RPMI7951 (cell line): ENCODE measurements at regions not wholly inside any gene's neighbourhood (a gene's known extent, or its start where the extent isn't known, plus 50 kb on each side); places are given as distances from the start of the nearest gene placed in this dataset.

Experiments used
- DNase-seq: peaks from one replicate; pipeline ENCODE4 v3.0.0-alpha.2; 2012; ENCODE audit warnings: low read depth

GRCh38 chr6:133583907-133584427 is 304.9 kb upstream of the TCF21 start:
- DNase-seq = no peak

DNA sequence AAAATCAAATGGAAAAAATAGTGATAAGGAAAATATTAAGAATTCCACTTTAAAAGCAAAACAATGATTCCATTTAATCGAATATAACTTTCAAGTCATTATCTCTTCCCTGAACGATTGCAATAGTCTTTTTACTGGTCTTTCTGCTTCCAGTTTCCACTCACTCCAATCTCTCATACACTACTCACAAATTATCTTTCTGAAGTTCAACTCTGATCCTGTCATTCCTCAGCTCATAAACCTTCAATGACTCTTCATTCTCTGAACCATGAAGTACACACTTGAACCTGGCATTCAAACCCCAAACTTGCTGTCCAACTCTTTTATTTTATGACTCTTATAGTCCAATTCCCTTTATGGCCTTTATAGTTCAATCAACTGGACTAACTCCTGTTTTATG is 304.1 kb upstream of the TCF21 start:
- DNase-seq = no peak

DNA sequence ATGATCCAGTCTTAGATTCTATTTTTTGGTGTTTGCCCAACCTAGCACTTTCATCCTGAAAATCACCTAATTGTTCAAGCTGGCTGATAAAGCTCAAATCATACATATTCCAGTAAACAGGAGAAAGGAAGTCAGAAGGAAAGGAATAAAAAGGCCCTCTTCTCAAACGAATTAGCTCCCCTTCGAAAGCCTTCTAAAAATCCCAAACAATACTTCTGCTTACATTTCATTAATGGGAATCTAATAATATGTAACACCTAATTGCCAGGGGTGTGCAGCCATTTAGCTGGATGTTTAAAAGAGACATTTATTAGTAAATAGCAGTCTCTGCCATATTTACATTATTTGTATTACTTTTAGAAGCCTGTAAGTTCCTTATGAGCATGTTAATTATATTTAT is 302.9 kb upstream of the TCF21 start:
- no peak for DNase-seq

DNA sequence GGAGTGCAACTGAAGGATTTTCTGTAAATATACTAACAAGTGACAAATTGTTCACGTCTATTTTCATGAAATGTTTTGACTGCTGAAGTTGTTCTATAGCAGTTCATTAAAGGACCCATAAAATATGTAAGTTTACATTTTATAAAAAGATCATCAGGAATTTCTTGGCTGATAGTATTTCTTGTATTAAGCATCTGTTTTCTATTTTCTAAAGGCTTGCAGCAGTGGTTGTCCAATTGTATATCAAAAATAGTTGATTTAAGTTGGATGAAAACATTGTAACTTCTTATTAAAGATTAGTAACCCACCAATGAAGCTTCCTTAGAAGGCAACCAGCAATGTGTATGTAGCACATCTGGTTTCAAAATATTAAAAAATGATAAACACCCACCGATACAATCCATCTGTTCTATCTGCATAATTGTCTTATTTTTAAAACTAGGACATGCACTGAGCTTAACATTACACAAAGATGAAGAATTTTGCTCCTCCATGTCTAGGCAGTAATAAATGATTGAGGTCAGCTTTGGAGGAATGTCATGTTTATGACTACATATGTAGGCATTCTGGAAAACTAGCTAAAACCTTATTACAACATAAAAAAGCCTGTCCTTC is 301.3 kb upstream of the TCF21 start:
- DNase-seq = no peak

DNA sequence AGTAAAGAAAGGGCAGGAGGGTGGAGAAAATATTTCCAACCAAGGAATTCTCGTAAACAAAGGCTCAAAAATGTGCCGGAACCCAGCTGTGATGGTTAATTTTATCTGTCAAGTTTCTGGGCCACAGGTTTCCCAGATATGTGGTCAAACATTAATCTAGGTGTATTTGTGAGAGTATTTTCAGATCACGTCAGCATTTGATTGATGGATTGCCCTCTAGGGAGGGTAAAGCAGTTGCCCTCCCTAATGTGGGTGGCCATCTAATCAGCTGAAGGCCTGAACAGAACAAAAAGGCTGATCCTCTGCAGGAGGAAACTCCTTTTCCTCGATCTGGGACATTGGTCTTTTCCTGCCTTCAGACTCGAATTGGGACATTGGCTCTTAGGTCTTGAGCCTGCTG is 298.7 kb upstream of the TCF21 start:
- no peak for DNase-seq

- DNase-seq = no peak
These were observed 298.1 kb upstream of the TCF21 start for GRCh38 chr6:133590814-133591213.

GRCh38 chr6:133591275-133591674 is 297.6 kb upstream of the TCF21 start:
- DNase-seq = no peak

DNA sequence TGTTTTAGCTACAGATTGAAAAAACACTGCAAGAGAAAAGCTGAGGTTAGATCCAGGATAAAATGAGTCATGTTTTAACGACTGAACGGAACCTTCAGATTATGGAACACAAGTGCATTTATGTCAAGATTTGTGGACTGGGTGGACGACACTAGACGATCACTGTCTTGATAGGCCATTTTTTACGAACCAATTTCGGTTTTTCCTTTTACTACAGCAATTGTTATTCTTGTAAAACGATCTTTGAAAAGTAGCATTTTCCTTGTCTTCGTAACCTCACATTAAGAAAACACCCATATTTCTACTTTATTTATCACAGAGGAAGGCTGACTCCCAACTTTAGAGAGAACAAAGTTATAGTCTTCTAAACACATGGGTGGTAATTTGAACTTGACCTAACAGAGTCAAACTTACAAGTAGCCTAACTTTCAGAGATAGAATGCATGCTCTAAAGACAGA is 294.2 kb upstream of the TCF21 start:
- peak; percentile 14 for DNase-seq

DNA sequence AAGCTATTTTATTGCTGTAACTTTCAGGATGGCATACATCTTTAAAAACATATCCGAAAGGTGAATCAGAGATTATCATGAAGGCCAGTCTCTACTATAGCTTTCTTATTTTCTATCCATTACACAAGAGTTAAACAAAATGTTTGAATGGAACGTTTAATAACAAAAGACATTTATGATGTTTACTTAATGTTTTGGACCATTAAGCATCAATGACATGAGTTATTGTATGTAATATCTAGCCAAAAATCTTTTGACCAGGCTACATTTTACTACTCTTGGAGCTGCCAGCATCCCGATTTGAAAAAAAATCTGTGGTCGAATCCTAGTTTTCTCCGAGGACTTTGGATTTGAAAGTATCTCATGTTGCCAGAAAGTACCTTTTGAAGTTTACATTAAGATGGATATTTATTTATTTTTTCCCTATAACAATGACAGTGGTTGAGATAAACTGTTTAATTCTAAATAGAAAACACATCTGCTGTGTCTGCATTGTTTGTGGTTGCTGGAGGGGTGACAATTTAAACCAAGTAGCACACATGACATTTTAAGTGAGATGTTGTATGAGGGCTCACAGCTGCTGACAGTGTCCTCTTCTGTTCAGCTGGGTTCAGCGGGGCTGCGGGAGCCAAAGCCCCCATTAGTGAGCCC is 293.7 kb upstream of the TCF21 start:
- DNase-seq = no peak

- no peak for DNase-seq
These were observed 282.1 kb upstream of the TCF21 start for GRCh38 chr6:133606852-133607251.

DNA sequence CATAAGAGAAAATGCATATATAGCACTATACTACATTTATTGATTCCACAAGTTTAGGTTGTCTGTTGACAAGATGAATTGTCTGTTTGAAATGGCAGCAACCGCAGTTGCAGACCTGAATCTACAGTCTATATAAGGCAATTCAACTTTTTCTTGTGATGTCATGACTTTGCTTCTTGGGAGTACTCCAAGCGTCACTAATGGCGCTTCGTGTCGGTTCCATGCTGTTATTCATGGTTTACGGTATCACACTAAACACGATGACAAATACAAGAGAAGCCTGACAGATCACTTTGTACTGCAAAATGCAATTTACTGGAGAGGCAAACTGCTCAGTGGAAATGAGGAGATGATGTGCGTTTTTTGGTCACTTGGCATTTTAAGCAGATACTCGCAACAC is 280.3 kb upstream of the TCF21 start:
- DNase-seq = peak; percentile 16

DNA sequence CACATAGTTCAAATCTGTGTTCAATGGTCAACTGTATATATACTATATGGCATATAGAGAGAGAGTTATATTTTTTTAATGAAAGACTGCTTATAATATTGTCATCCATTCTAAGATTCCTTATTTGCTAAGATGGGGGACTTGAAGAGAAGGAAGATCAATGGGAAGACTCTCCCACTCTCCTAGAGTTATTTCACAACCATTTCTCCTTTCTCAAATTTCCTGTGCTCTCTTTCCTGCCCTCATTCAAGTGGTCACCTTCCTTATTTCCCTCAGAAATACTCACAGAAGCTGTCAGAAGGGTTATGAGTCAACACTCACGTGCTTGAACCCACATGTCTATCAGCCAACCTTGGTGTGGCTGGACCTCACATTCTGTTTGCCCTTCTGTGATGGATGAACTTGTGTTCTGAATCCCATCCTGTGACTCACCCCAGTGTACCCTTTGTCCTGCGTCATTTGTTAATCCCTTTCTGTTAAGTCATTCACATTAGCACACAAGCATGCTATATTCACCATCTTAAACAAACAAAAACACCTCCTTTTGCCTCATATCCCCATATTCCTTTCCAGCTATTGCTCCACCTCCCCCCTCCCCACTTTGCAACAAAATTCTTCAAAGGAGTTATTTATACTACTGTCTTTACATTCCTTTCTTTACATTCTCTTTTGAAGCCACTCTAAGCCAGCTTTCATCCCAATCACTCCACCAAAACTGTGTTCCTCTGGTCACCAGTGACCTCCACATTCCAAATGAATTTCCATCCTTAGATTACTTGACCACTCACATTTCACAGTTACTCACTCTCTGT is 279.3 kb upstream of the TCF21 start:
- peak; percentile 94 for DNase-seq

DNA sequence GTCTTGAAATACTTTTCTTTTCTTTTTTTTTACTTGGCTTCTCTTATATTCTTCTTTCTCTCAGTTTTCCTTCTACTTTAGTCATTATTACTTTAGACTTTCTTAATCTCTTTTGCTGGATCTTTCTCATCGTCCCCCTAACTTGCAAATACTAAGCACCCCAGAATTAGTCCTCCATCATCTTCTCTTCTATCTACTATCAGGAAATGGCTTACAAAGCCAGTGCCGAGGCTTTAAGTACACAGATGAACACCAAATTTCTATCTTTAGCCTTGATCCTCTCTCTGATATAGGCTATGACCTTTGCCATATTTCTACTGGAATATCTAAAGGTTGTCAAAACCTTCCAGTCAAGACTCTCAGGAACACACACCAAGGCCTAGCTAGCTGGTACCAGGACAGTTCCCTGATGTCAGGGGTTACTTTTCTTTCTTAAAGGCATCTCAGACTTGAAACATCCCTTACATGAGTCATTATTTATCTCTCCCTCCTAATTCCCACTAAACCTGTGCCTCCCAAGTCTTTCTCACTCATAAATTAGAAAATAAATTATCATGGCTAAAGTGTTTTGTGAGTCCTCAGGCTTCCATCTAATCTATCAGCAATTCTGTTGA is 278.6 kb upstream of the TCF21 start:
- peak; percentile 26 for DNase-seq

DNA sequence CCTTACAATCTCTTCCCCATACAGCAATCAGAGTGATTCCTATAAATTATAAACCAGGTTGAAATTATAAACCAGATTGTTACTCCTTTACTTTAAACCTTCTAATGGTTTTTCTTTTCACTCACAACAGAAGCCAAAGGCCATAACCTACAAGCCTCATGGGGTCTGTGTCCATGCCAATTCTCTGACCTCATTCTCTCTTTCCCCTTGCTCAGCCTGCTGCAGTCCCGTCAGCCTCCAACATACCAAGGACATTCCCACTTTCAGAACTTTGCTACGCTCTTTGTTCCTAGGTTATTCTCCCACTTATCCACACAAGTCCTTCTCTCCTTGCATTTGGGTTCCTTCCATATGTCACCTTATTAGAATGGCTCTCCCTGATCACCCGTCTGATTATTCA is 277.9 kb upstream of the TCF21 start:
- no peak for DNase-seq

DNA sequence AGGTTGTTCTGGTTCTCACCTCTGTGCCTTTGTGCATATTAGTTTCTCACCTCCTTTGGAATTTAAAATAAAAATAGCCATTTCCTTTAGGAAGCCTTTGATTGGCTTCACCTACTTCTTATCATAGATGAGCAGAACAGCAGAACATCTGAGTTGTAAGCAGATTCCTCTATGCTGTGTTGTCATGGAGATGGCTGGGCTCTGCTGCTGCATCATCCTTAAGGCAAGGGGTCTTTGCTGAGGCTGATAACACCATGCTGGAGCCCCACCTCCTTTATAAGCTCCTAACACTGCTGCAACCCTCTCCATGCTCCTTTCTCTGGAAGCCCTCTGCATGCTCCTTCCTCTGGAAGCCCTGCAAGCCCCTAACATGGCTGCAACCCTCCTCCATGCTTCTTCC is 276.5 kb upstream of the TCF21 start:
- DNase-seq = no peak

- peak; percentile 17 for DNase-seq
These were observed 275.7 kb upstream of the TCF21 start for GRCh38 chr6:133613211-133613610.

- DNase-seq = no peak
These were observed 267.2 kb upstream of the TCF21 start for GRCh38 chr6:133621751-133622150.

DNA sequence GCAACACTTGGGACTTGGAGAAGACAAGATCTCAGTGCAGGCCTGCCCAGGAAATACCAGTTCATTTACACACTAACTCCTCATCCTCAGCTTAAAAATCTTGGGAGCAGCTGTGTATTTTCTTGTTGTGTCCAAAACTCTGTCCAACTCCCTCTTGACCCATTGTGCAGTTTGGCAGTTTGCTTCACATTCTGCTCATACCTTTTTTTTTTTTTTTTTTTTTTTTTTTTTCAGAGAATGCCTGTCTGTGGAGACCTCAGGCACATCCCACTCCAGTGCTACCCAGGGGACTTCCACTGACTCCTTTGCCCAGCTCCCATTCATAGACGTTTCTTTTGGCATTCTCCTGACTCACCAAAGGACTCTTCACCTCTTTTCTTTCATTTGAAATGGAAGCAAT is 265.8 kb upstream of the TCF21 start:
- no peak for DNase-seq

DNA sequence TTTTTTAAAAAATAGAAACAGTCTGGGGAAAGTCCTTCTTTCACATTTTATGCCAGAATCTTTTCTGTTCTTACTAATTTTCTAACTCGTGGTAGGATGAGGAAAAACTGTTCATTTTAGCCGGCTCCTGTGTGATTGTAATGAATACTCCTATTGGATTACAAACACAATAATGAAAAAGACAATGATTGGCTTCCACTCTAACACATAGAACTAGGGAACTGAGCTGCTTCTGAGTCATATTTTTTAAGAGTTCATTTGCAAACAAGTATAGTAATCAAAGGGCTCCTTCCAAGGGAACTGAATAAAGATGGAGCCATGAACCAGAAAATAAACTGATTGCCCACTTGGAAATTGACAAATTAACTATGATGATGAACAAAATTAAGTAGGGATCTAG is 265.3 kb upstream of the TCF21 start:
- DNase-seq = no peak

DNA sequence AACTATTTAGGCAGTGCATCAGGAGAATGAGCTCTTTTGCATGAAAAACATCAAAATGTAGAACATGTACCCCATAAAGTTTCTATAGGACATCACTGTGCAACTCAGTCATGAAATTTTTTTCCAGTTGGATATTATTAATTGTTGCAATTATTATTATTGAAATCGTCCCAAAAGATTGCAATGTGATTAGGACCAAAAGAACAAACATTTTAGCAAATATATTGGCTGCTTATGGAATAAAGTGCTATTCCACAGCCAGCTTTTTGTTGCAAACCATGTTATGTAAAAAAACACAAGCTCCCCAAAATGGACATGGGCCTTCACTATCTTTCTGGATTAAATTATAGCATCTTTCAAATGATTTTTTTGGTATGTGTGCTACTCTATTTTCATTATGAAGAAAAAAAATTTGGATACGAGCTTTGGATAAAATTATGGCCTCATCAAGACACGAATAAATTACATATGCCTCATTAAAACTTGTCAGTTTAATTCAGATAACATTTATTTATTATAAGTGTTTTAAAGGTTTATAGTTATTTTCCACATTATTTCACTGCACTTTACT is 262.7 kb upstream of the TCF21 start:
- no peak for DNase-seq

GRCh38 chr6:133629970-133630369 is 258.9 kb upstream of the TCF21 start:
- DNase-seq = no peak

GRCh38 chr6:133630651-133631050 is 258.3 kb upstream of the TCF21 start:
- DNase-seq = peak; percentile 40
